HCT116 (cell line): ENCODE measurements at regions not wholly inside any gene's neighbourhood (a gene's known extent, or its start where the extent isn't known, plus 50 kb on each side); places are given as distances from the start of the nearest gene placed in this dataset.
A peak's percentile ranks its signal among the peaks of the same experiment; 100 is the strongest.

Experiments used
- ATAC-seq: fragments of 200-7000 bp; cut with Tn5 transposase; 2 replicates; pipeline ENCODE4 v1.9.1; 2020; ENCODE audit warnings: mild to moderate bottlenecking, moderate library complexity
- BruUV-seq: library from RNA; stranded (reverse); fragments of 400-500 nt; replicated peaks from 2 replicates; lab custom pipeline; 2021; lab: Mats Ljungman, UMichigan
- CTCF ChIA-PET: fragments of 300-600 bp; sonication (Branson Sonifier 250); formaldehyde crosslinking; loops from one replicate; lab custom pipeline; 2021; ENCODE audit warnings: antibody characterized with exemption; lab: Charles Lee
- POLR2A ChIA-PET: fragments of 300-600, 350-600 bp; sonication (Branson Sonifier 250); formaldehyde crosslinking; loops from one replicate; lab custom pipeline; 2021; ENCODE audit warnings: antibody characterized with exemption; lab: Charles Lee
- RAD21 ChIA-PET, 2 experiments: fragments of 300-600 bp; sonication (Branson Sonifier 250); formaldehyde crosslinking; loops; one replicate each; lab custom pipeline; 2023; ENCODE audit warnings: low total read pairs in 2 of 2; ENCODE audit not compliant: uncharacterized antibody in 2 of 2, unreplicated experiment in 2 of 2, low non-redundant PET in 1 of 2; lab: Charles Lee
- DNase-seq: peaks from one replicate; pipeline ENCODE4 v3.0.0-alpha.2; 2010; ENCODE audit warnings: low read depth, low spot score
- H2AFZ ChIP-seq: fragments of 200-600 bp; shearing (Covaris generic), sonication (generic); 2 replicates; pipeline ENCODE4 v1.6.1; 2017; ENCODE audit warnings: low read depth, mixed run types, mixed read lengths, antibody characterized with exemption, low read length; ENCODE audit not compliant: poor library complexity, severe bottlenecking
- H3K27ac ChIP-seq: 2 replicates; pipeline ENCODE4 v1.5.1; 2012; ENCODE audit warnings: low read depth, low read length
- H3K27me3 ChIP-seq: fragments of 200-600 bp; sonication (generic); 2 replicates; pipeline ENCODE4 v1.6.1; 2016; ENCODE audit warnings: mixed run types, low read length, mixed read lengths; ENCODE audit not compliant: insufficient read depth
- H3K36me3 ChIP-seq, 2 experiments: fragments of 200-500 bp in 1 of 2; fragments of 200-600 bp in 1 of 2; sonication (Bioruptor generic) in 1 of 2; sonication (generic) in 1 of 2; 2 replicates each; pipeline versions ENCODE4 v1.5.1 to v1.6.1; 2014 to 2016; ENCODE audit warnings: low read length in 2 of 2, inconsistent platforms in 1 of 2, mixed read lengths in 1 of 2, mixed run types in 1 of 2; ENCODE audit not compliant: insufficient read depth in 2 of 2, control insufficient read depth in 1 of 2
- H3K4me1 ChIP-seq, 2 experiments: fragments of 200-600 bp in 1 of 2; sonication (generic) in 1 of 2; 2 replicates each; pipeline versions ENCODE4 v1.5.1 to v1.6.1; 2012 to 2017; ENCODE audit warnings: low read length in 2 of 2, inconsistent platforms in 1 of 2, mild to moderate bottlenecking in 1 of 2, mixed read lengths in 1 of 2, mixed run types in 1 of 2, moderate library complexity in 1 of 2; ENCODE audit not compliant: insufficient read depth in 2 of 2, control insufficient read depth in 1 of 2
- H3K4me2 ChIP-seq: fragments of 200-600 bp; sonication (generic); 2 replicates; pipeline ENCODE4 v1.6.1; 2017; ENCODE audit warnings: mixed run types, low read length, mixed read lengths
- H3K4me3 ChIP-seq, 2 experiments: fragments of 200-600 bp in 1 of 2; sonication (generic) in 1 of 2; replicated peaks in 1 of 2; 2 replicates each; pipeline ENCODE4 v1.5.1; 2011 to 2016; ENCODE audit warnings: low read length in 2 of 2, control low read depth in 1 of 2, low read depth in 1 of 2, mild to moderate bottlenecking in 1 of 2, mixed read lengths in 1 of 2, mixed run types in 1 of 2
- H3K79me2 ChIP-seq: fragments of 200-600 bp; sonication (generic); 2 replicates; pipeline ENCODE4 v1.6.1; 2017; ENCODE audit warnings: mild to moderate bottlenecking, mixed run types, low read length, moderate library complexity, mixed read lengths; ENCODE audit not compliant: insufficient read depth
- H3K9ac ChIP-seq: fragments of 200-600 bp; sonication (generic); 2 replicates; pipeline ENCODE4 v1.6.1; 2016; ENCODE audit warnings: low read length, mixed read lengths
- H3K9me2 ChIP-seq: fragments of 200-600 bp; sonication (generic), shearing (Covaris generic); 2 replicates; pipeline ENCODE4 v1.6.1; 2017; ENCODE audit warnings: mixed run types, mild to moderate bottlenecking, moderate library complexity; ENCODE audit not compliant: insufficient read depth
- H3K9me3 ChIP-seq, 2 experiments: fragments of 200-500 bp in 1 of 2; fragments of 200-600 bp in 1 of 2; sonication (Bioruptor generic) in 1 of 2; sonication (generic) in 1 of 2; 2 replicates each; pipeline ENCODE4 v1.6.1; 2014 to 2017; ENCODE audit warnings: low read length in 2 of 2, mixed read lengths in 2 of 2, inconsistent platforms in 1 of 2, low read depth in 1 of 2, mild to moderate bottlenecking in 1 of 2, mixed run types in 1 of 2, moderate library complexity in 1 of 2; ENCODE audit not compliant: control insufficient read depth in 1 of 2, insufficient read depth in 1 of 2
- H4K20me1 ChIP-seq: fragments of 200-600 bp; sonication (generic), shearing (Covaris generic); 2 replicates; pipeline ENCODE4 v1.6.1; 2017; ENCODE audit warnings: mixed run types, mild to moderate bottlenecking, moderate library complexity; ENCODE audit not compliant: insufficient read depth
- CBX3 ChIP-seq: IDR thresholded peaks from 2 replicates; pipeline ENCODE4 v1.6.1; 2012; ENCODE audit warnings: low read depth
- CEBPB ChIP-seq: IDR thresholded peaks from 2 replicates; pipeline ENCODE4 v1.6.1; 2012; ENCODE audit warnings: low read depth
- EGR1 ChIP-seq: IDR thresholded peaks from 2 replicates; pipeline ENCODE4 v1.6.1; 2012; ENCODE audit warnings: low read depth
- ELF1 ChIP-seq: IDR thresholded peaks from 2 replicates; pipeline ENCODE4 v1.6.1; 2012; ENCODE audit warnings: low read depth, borderline replicate concordance
- EZH2 ChIP-seq: fragments of 200-600 bp; sonication (generic); IDR thresholded peaks from 2 replicates; pipeline ENCODE4 v1.6.1; 2017; ENCODE audit warnings: antibody characterized with exemption, mixed run types
- EZH2phosphoT487 ChIP-seq: fragments of 200-600 bp; IDR thresholded peaks from 2 replicates; pipeline ENCODE4 v1.6.1; 2018; ENCODE audit warnings: antibody characterized with exemption, borderline replicate concordance
- FOSL1 ChIP-seq: IDR thresholded peaks from 2 replicates; pipeline ENCODE4 v1.6.1; 2012; ENCODE audit warnings: low read depth
- JUND ChIP-seq: IDR thresholded peaks from 2 replicates; pipeline ENCODE4 v1.6.1; 2012
- POLR2AphosphoS5 ChIP-seq: IDR thresholded peaks from 2 replicates; pipeline ENCODE4 v1.6.1; 2011; ENCODE audit warnings: mild to moderate bottlenecking, low read depth, low read length, moderate library complexity
- RAD21 ChIP-seq: IDR thresholded peaks from 2 replicates; pipeline ENCODE4 v1.6.1; 2012; ENCODE audit warnings: low read depth, mild to moderate bottlenecking
- SRF ChIP-seq: IDR thresholded peaks from 2 replicates; pipeline ENCODE4 v1.6.1; 2012; ENCODE audit warnings: low read depth
- YY1 ChIP-seq: IDR thresholded peaks from 2 replicates; pipeline ENCODE4 v1.6.1; 2011; ENCODE audit warnings: low read length, low read depth, moderate library complexity, mild to moderate bottlenecking; ENCODE audit not compliant: insufficient replicate concordance; ENCODE audit errors: extremely low read depth
- ZFX ChIP-seq: fragments of 450-650 bp; IDR thresholded peaks from 2 replicates; pipeline ENCODE4 v1.6.1; 2017
- ZNF274 ChIP-seq: fragments of 200-500 bp; sonication (Bioruptor generic); IDR thresholded peaks from 2 replicates; pipeline ENCODE4 v1.6.1; 2014; ENCODE audit warnings: mild to moderate bottlenecking, low read depth, low read length, inconsistent platforms
- intact Hi-C: fragments of 100-400 bp; cut with micrococcal nuclease; formaldehyde crosslinking; loops from 2 replicates; pipeline ENCODE4 v1.10.0; 2022
- TF ChIP-seq, protein P1 (sequence below): IDR thresholded peaks from 2 replicates; pipeline ENCODE4 v1.6.1; 2012
- TF ChIP-seq, protein P2 (sequence below): IDR thresholded peaks from 2 replicates; pipeline ENCODE4 v1.6.1; 2012
- TF ChIP-seq, protein P3 (sequence below): IDR thresholded peaks from 2 replicates; pipeline ENCODE4 v1.6.1; 2011; ENCODE audit warnings: mild to moderate bottlenecking, low read length, moderate library complexity; ENCODE audit not compliant: insufficient replicate concordance; ENCODE audit errors: extremely low read depth
- TF ChIP-seq, protein P4 (sequence below), 3 experiments: fragments of 200-600 bp in 1 of 3; sonication (generic) in 1 of 3; IDR thresholded peaks in 2 of 3; conservative IDR thresholded peaks in 1 of 3; 2 replicates each; pipeline ENCODE4 v1.5.1; 2012 to 2017; ENCODE audit warnings: low read depth in 2 of 3, low read length in 2 of 3, antibody characterized with exemption in 1 of 3, borderline replicate concordance in 1 of 3, control low read depth in 1 of 3, mild to moderate bottlenecking in 1 of 3, mixed read lengths in 1 of 3, mixed run types in 1 of 3, moderate library complexity in 1 of 3; ENCODE audit not compliant: insufficient read depth in 1 of 3

DNA sequence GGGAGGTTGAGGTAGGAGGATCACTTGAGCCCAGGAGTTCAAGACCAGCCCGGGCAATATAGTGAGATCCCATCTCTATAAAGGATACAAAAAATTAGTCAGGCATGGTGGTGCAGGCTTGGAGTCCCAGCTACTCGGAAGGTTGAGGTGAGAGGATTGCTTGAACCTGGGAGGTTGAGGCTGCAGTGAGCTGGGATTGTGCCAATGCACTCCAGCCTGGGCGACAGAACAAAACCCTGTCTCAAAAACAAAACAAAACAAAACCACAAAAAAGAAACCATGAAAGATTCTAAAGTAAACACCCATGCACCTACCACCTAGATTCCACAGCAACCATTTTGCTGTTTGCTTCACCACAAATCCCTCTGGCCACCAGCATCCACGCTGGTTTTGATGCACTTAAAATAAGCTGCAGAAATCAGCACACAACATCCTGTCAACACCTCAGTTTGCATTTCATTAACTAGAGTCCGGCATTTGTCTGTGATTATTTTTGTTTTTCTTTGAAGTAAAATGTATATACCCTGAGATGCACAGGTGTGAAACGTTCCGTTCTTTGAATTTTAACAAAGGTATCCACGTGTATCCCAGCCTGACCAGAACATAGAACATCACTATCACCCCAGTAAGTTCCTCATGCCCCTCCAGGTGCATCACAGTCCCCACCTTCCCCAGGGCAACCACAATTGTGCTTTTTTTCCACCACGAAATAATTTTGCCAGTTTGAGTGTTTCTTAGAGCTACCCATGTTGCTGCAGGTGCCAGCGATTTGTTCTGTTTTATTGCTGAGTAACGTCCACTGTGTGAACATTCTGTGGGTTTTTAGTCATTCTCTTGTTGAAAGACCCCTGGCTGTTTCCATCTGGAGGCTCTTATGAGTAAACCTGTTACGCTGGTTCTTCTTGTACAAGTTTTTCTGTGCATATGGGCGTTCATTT is 191.5 kb downstream of the SEC14L1 start:
- Histone ChIP-seq H3K36me3 (peaks cover 0 to 22% of the 10 kb centered on the region in 2 experiments; a peak in 1 of 4 replicates), H3K27me3 (no peaks in the 10 kb centered on the region), H4K20me1 (peaks cover 15% of the 10 kb centered on the region; the same call in 1 of the 2 replicates), H3K9me2 (no peaks in the 10 kb centered on the region), H3K4me2 (peak overlapping the region; percentile 39), H3K4me3 (no peak overlapping the region), H2AFZ (no peak overlapping the region), H3K4me1 (peaks cover 23 to 37% of the 10 kb centered on the region in 2 experiments), H3K79me2 (peaks cover 94% of the 10 kb centered on the region), H3K9ac (no peak overlapping the region), H3K9me3 (peaks cover 8 to 9% of the 10 kb centered on the region in 2 experiments; a peak in 3 of 4 replicates), H3K27ac (no peak overlapping the region)
- POLR2A ChIA-PET: interaction anchor here (1.2 to 1.5 kb wide), 2 partner anchors 45 to 117 kb away, joined by 3 to 4 read pairs; no protein-coding TSS in a partner anchor
- intact Hi-C loops: no loop called here
- ATAC-seq (no peak), DNase-seq (no peak)
- TF ChIP-seq CBX3 (no peak), JUND (no peak), ZFX (no peak), ELF1 (no peak), FOSL1 (no peak), SRF (no peak), EGR1 (no peak), ZNF274 (no peak), EZH2phosphoT487 (no peak), YY1 (no peak), RAD21 (no peak), EZH2 (no peak), POLR2AphosphoS5 (no peak), CEBPB (no peak)
- TF ChIP-seq, protein P1, sequence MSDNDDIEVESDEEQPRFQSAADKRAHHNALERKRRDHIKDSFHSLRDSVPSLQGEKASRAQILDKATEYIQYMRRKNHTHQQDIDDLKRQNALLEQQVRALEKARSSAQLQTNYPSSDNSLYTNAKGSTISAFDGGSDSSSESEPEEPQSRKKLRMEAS: no peak
- TF ChIP-seq, protein P2, sequence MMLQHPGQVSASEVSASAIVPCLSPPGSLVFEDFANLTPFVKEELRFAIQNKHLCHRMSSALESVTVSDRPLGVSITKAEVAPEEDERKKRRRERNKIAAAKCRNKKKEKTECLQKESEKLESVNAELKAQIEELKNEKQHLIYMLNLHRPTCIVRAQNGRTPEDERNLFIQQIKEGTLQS: no peak
- TF ChIP-seq, protein P3, sequence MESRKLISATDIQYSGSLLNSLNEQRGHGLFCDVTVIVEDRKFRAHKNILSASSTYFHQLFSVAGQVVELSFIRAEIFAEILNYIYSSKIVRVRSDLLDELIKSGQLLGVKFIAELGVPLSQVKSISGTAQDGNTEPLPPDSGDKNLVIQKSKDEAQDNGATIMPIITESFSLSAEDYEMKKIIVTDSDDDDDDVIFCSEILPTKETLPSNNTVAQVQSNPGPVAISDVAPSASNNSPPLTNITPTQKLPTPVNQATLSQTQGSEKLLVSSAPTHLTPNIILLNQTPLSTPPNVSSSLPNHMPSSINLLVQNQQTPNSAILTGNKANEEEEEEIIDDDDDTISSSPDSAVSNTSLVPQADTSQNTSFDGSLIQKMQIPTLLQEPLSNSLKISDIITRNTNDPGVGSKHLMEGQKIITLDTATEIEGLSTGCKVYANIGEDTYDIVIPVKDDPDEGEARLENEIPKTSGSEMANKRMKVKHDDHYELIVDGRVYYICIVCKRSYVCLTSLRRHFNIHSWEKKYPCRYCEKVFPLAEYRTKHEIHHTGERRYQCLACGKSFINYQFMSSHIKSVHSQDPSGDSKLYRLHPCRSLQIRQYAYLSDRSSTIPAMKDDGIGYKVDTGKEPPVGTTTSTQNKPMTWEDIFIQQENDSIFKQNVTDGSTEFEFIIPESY: no peak
- TF ChIP-seq, protein P4, sequence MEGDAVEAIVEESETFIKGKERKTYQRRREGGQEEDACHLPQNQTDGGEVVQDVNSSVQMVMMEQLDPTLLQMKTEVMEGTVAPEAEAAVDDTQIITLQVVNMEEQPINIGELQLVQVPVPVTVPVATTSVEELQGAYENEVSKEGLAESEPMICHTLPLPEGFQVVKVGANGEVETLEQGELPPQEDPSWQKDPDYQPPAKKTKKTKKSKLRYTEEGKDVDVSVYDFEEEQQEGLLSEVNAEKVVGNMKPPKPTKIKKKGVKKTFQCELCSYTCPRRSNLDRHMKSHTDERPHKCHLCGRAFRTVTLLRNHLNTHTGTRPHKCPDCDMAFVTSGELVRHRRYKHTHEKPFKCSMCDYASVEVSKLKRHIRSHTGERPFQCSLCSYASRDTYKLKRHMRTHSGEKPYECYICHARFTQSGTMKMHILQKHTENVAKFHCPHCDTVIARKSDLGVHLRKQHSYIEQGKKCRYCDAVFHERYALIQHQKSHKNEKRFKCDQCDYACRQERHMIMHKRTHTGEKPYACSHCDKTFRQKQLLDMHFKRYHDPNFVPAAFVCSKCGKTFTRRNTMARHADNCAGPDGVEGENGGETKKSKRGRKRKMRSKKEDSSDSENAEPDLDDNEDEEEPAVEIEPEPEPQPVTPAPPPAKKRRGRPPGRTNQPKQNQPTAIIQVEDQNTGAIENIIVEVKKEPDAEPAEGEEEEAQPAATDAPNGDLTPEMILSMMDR (IDR thresholded peaks at IDR 0.05 in 2 of 3, conservative IDR thresholded peaks at IDR 0.05 in 1 of 3; ENCODE audit: borderline replicate concordance in 1 of 3, insufficient read depth in 1 of 3, low read depth in 2 of 3, low read length in 2 of 3): no peak
- CTCF ChIA-PET: interaction anchor here (0.6 to 2.5 kb wide), 20 partner anchors 8 to 317 kb away, joined by 3 to 18 read pairs (median 3); no protein-coding TSS in a partner anchor
- RAD21 ChIA-PET: interaction anchor here in 1 of 2 experiments (0.6 to 1.5 kb wide), 4 partner anchors 98 to 673 kb away, joined by 3 to 8 read pairs (median 4); no protein-coding TSS in a partner anchor
- no TSS peak for BruUV-seq
